HFF-Myc (cell line): ENCODE measurements at regions not wholly inside any gene's neighbourhood (a gene's known extent, or its start where the extent isn't known, plus 50 kb on each side); places are given as distances from the start of the nearest gene placed in this dataset.

Experiments used
- DNase-seq: peaks from one replicate; pipeline ENCODE4 v3.0.0-alpha.2; 2011; ENCODE audit warnings: low read depth; ENCODE audit errors: extremely low read depth
- H3K4me3 ChIP-seq: replicated peaks from 2 replicates; pipeline ENCODE4 v1.5.1; 2011; ENCODE audit warnings: low read depth, mild to moderate bottlenecking, control low read depth, low read length
- CTCF ChIP-seq: IDR thresholded peaks from 2 replicates; pipeline ENCODE4 v1.5.1; 2012; ENCODE audit warnings: mild to moderate bottlenecking, low read depth, low read length, control low read depth; ENCODE audit errors: missing control alignments

GRCh38 chr18:76149734-76150133, 345.3 kb downstream of the ZNF516 start:
- H3K4me3 ChIP-seq = no peak overlapping the region
- no peak for TF ChIP-seq CTCF
- DNase-seq = no peak

DNA sequence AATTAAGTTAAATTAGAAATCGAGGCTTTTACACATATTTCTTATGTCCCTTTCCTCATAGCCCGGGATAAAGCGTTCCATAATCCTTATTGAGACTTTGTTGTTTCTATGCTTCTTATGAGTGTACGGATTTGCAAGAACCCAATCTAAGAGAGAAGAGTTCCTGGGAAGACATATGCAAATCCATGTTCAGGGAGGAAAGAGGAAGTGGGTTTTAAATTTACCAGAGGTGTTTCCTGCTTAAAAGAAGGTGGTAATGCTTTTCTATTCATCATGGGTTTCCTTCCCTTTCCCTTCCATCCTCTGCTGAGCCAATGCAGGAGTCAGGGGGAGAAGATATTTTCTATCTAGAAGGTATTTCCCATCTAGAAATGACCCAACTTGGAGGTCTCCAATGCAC, 345.8 kb downstream of the ZNF516 start:
- DNase-seq = no peak
- no peak overlapping the region for H3K4me3 ChIP-seq
- no peak for TF ChIP-seq CTCF

GRCh38 chr18:76145521-76146376, 349.3 kb downstream of the ZNF516 start:
- no peak for DNase-seq
- TF ChIP-seq CTCF = no peak
- no peak overlapping the region for H3K4me3 ChIP-seq

DNA sequence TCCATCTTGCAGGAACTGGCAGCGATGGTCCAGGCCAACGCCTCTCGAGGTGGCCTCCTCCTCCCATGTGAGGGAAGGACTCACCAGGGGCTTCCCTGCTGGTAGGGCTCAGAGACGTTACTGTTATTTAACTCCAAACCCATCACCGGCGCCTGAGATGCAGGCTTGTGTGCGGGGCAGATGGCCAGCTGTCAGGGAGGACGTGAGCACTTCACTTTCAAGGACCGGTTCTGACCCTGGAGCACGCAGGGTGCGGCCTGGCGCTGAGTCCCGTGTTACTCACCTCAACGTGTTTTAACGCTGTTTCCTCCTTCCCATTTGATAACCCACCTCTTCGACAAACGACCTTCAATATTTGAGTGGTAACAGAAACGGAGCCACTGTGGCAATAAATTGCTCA, 350.2 kb downstream of the ZNF516 start:
- TF ChIP-seq CTCF = no peak
- H3K4me3 ChIP-seq = no peak overlapping the region
- no peak for DNase-seq

DNA sequence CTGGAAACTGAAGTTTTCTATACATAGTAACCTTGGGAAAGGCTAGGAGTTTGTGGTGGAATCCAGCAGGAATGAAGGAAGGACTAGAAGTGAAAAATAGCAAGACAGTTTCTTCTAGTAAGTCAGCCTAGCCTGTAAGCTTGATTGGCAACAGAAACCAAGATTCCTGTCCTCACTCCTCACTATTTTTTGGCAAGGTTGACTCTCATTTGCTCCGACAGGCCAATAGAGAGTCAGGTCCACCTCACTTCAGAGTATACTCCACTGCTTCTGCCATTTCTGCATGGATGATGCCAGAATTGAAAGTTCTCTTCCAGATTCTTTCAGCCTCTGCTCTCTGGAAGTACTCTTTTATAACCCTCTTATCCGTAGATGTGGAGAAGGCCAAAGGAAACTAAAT, 352.4 kb downstream of the ZNF516 start:
- no peak for DNase-seq
- H3K4me3 ChIP-seq = no peak overlapping the region
- no peak for TF ChIP-seq CTCF

DNA sequence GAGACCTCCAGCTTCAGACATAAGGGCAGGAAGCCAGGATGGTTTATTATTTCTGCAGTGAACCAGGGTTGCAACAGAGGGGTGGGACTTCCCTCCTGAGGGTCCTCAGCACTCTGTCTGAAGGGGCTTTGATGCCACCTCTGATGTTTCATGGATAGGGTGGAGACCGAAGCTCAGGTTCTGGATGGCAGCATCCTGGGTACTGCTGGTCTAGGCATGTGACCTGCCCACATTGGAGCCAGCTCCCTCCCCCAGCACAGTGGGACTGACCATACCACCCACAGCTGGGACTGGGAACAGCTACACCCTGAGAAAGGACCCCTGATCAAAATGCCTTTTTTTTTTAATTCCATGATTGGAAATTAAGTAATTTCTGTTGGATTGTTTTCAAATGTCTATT, 355.2 kb downstream of the ZNF516 start:
- no peak for DNase-seq
- TF ChIP-seq CTCF = no peak
- no peak overlapping the region for H3K4me3 ChIP-seq

- H3K4me3 ChIP-seq = no peak overlapping the region
- TF ChIP-seq CTCF = no peak
- DNase-seq = no peak
Observed at GRCh38 chr18:76137216-76137615, 357.8 kb downstream of the ZNF516 start.
